Activated CD4-positive, CD25-positive, alpha-beta regulatory T cell treated with anti-CD3 and anti-CD28 coated beads, Interleukin-2, amount 50 U/mL, for 72 hours (primary cell): ENCODE measurements at regions not wholly inside any gene's neighbourhood (a gene's known extent, or its start where the extent isn't known, plus 50 kb on each side); places are given as distances from the start of the nearest gene placed in this dataset.

Experiments
- DNase-seq: peaks from one replicate; pipeline ENCODE4 v3.0.0; 2021

GRCh38 chr11:109564241-109564640 lies 142.3 kb downstream of the C11orf87 start:
- DNase-seq: no peak

DNA sequence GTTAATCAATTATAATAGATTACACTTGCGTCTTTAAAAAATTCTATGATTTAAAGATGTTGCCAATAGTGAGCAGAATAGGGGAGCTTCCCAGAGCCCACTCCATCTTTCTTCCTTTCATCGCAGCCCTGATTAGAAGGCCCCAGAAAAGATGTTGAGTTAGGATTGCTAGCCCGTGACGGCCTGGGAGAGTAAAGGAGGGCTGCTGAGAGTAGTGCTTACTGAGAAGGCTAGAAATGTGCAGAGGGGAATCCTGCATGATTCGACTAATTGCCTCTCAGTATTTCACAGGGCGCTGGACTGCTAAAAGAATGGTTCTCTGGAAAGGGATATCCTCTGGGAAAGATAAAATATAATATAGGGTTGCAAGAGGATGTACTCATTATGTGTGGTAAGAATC lies 160.5 kb downstream of the C11orf87 start:
- no peak for DNase-seq

DNA sequence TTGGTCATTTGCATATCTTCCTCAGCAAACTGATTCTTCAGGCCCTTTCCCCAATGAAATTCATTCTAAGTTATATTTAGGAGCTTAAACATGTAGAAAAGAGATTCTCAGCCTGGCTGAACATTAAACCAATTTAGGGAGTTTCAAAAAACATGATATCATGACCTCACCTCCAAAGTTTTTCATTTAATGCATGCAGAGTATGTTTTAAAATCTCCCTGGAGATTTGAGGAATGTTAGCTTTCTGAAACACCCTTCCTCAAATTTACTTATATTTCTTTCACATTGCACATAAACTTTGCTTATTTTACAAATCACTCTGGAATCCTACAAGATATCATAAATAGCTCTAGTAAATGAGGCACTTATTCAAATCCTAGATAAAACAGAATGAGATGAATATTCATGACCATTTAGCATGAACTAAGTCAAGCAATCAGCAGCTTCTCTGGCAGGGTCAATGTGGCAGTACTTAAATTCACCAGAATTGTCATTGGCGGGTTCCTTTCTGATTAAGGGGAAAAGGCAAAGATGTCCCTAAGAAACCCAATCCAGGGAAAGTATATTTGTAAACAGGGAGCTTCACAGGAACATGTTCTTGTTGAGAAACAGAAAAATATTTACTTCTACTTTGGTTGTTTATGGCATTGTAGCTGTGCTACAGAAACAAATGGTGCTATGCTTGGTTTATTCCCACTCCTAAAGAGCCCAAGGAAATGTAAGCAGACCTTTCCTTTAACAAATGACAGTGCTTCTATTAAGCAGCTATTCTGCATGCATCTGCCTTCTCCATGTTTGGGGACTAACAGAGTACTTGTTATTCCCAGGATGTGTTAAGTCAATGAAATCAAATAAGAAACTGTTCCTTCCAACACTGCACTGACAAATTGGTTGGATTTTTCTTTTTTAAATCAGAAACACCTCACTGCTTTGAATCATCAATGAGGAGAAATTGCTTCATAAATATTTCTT lies 162.3 kb downstream of the C11orf87 start:
- no peak for DNase-seq

- no peak for DNase-seq
These were observed 164.8 kb downstream of the C11orf87 start for GRCh38 chr11:109586789-109587188.

GRCh38 chr11:109590782-109591181 lies 168.8 kb downstream of the C11orf87 start:
- no peak for DNase-seq

DNA sequence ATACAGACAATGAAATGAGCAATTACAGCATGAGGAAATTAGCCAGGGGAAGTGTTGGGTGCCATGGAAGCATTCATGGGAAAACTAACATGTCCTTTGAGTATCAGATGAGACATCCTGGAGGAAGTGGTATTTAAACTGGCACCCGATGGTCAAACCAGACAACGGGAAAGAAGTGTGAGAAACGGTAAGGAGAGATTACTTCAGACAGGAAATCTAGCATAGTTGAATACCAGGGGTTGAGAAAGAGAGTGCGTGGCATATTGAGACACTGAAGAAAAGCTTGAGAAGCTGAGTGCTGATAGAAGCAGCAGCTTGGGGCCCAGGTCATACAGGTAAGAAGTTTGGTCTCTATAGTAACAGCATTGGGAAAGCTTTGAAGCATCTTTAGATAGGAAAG lies 175.3 kb downstream of the C11orf87 start:
- DNase-seq: no peak

- DNase-seq: no peak
These were observed 182.8 kb downstream of the C11orf87 start for GRCh38 chr11:109604481-109605400.

- no peak for DNase-seq
These were observed 184.3 kb downstream of the C11orf87 start for GRCh38 chr11:109606256-109606655.

DNA sequence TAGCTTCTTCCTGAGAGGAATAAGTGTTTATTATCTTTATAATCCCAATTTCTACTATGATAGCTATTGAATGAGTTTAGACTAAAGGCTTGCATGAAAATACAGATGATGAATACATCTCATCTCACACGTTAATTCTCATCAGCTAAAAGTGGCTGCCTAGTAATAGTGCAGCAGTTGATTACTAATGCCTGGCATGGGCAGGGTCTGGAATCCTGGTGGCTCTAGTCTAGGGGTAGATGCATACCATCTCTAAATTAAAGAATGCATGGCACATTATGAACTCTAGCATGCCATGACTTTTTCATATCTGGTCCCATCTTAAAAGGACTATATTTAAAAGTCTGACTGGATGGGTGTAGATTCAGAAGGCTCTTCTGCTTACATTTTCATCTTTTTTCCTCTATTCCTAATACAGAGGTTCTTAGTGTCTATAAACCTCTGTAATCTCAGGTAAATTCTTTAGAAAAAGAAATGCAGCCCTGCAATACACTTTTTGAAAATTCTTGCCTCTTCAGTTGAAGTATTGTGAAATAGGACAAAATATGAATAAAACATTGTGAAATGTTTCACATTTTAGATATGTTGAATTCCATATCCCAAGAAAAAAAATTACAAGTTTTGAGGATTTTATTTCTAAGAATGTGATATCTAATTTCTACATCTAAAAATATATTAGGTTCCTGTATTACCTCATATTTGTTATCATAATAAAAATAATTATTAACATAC lies 187.6 kb downstream of the C11orf87 start:
- DNase-seq: no peak

DNA sequence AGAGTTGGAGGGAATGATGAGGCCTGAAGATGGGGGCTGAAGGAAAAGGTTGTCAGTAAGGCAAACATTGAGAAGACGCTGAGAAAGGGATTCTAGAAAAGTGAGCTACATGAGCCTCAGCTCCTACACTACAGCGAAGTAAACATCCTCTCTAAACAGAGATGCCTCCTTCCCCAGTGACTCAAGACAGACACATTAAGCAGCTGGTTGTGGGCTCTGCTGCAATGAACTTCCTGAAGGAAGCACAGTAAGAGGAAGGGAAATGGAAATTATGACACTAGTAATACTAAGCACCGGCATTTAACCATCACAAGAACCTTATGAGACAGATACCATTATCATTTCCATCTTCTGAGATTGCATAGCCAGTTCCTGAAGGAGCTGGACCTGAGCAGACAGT lies 190.5 kb downstream of the C11orf87 start:
- DNase-seq: no peak

DNA sequence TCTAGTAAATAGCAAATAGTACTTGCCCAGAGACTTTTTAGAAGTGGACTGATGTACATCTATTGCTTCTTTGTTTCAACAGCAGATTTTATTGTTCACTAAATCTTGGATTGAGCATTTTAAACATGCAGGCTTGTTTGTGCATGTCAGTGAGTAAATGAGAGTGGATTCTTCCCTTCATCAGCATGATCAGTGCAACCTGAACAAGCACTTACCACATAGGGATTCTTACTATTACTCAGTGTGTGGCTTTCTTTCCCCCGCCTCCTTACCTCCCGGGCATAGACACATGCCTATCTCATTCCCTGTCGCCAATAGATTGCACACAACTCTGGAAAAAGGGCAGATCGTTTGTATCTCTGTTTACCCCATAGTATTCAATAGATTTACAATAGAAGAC lies 197.5 kb downstream of the C11orf87 start:
- DNase-seq: no peak

GRCh38 chr11:109629734-109630133 lies 207.7 kb downstream of the C11orf87 start:
- no peak for DNase-seq

DNA sequence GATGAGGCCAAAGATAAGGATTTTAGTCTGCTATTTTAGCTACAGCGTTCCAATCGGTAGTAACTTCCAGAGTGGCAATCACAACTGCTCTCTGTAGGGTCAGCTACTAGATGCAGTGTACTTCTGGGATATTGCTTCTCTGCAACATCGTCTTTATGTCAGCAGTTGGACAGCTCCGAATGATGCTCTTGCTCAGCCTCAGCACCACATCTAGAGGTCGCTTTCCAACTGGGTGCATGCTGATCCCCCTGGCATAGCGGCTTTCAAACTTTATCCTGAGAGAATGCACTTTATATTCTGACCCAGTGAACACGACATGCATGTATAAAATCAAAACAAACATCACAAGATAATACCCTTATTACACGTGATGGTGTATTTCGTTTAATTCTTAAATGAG lies 219.6 kb downstream of the C11orf87 start:
- no peak for DNase-seq

DNA sequence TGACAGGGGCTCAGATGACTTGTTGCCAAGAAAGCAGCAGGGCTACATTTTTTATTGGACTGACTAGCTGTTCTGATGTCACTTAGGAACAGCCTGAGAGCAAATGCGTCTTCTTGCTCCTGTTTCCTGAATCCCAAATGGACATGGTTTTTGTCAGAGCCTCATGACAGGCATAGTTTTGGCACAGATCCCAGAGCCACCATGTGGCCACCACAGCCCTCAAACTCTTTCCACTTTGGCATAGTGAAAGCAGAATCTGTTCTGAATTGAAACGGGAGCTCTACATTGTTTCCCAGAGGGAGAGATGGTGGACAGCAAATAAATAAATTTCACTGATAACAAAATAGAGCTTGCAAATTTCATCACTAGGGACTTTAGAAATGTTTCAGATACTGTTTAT lies 222.2 kb downstream of the C11orf87 start:
- no peak for DNase-seq

- DNase-seq: no peak
These were observed 226.8 kb downstream of the C11orf87 start for GRCh38 chr11:109648804-109649203.

DNA sequence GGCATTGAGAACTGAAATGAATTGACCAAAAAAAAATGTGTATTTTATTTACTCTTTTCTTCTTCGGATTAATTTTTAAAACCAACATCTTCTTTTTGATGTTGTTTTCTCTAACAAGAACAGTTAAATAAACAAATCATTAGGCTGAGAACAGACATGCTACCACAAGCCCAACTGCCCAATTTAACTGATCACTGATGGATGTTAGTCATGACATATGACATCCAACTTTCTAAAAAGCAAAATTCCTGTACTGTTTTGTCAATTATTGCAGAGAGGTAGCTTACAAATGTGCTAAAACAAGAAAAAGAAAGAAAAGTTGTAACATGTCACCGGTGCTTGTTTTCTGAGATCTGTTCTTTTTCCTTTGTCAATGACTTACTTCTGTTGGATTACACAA lies 232.1 kb downstream of the C11orf87 start:
- no peak for DNase-seq

DNA sequence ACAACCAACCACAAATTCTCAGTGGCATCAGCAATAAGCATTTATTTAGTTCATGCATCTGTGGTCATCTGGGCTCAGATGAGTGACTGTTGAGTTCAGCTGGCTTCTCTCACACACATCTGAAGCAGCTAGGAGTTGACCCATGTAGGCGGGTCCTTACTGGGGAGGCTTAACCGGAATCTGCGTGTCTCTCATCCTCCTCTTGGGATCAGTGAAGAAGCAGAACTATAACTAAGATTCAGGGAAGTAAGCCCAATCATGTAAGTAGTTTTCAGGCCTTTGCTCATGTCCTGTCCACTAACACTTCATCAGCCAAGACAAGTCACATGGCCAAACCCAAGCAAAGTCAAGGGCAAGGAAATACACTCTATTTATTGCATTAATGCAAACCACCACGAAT lies 236.2 kb downstream of the C11orf87 start:
- DNase-seq: no peak

DNA sequence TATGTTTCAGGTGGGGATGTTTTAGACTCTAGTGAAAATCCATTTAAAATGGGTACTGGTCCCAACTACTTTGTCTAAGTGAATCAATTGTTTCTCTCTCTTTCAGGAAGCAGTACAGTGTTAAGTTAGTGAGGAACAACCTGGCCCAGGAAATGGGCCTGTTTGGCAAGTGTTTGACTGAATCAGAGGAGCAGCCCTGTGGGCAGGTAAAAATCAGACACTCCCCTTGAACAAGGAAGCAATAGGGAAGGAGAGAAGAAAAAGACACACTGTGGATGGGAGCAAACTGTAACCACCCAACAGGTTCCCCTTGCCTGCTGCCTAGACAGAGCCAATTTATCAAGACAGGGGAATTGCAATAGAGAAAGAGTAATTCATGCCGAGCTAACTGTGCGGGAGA lies 245.7 kb downstream of the C11orf87 start:
- no peak for DNase-seq

GRCh38 chr11:109668973-109669634 lies 247.1 kb downstream of the C11orf87 start:
- DNase-seq: no peak

DNA sequence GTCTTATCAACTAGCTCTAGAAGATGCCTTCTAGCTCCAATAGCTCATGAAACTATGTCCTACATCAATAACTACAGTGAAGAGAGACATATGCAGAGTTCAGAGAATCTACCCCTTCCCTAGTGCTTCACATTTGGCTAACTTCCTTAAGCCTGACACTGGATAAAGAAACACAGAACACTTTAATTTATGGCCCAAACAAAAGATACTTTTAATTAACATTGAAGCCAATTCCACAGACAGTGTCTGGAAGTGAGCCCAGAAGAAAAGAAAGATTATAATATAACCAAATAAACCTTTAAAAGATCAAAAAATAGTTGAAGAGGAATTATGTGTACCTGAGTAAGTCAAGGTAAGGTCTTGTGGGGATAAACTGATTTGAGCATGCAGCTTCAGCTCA lies 255.2 kb downstream of the C11orf87 start:
- DNase-seq: no peak

- no peak for DNase-seq
These were observed 255.9 kb downstream of the C11orf87 start for GRCh38 chr11:109677876-109678275.

- no peak for DNase-seq
These were observed 258.1 kb downstream of the C11orf87 start for GRCh38 chr11:109680127-109680526.
